ENCODE measurements at regions not wholly inside any gene's neighbourhood (a gene's known extent, or its start where the extent isn't known, plus 50 kb on each side); places are given as distances from the start of the nearest gene placed in this dataset.

- Histone ChIP-seq H3K4me3 (ENCODE audit: low read depth in 2 of 2, low read length in 1 of 2) (no peak overlapping the region), H3K9me2 (no peaks in the 10 kb centered on the region), H3K27ac (ENCODE audit: low read depth in 2 of 2, low read length in 1 of 2) (no peak overlapping the region), H4K20me1 (ENCODE audit: insufficient read depth) (no peaks in the 10 kb centered on the region), H3K9ac (no peak overlapping the region), H2AFZ (ENCODE audit: low read depth) (no peak overlapping the region), H3K27me3 (ENCODE audit: insufficient read depth) (no peaks in the 10 kb centered on the region), H3K9me3 (peaks cover 8% of the 10 kb centered on the region), H3K4me2 (no peak overlapping the region), H3K36me3 (replicated peaks in 1 of 2; ENCODE audit: control insufficient read depth in 1 of 2, insufficient read depth in 2 of 2, low read length in 1 of 2) (no peaks in the 10 kb centered on the region), H3F3A (replicated peaks; ENCODE audit: insufficient read depth) (no peaks in the 10 kb centered on the region), H3K79me2 (ENCODE audit: insufficient read depth) (no peaks in the 10 kb centered on the region), H3K4me1 (ENCODE audit: control insufficient read depth in 1 of 2, insufficient read depth in 2 of 2, low read depth in 1 of 2, low read length in 1 of 2) (peaks cover 0 to 4% of the 10 kb centered on the region in 2 experiments; a peak in 3 of 4 replicates)
- WGBS (ENCODE audit: low lambda C conversion rate), result 96% methylated on average over 4 of the region's 4 CpGs
- CTCF ChIA-PET, result no interaction called here
- no peak for DNase-seq
- POLR2A ChIA-PET, result no interaction called here
- no peak for TF ChIP-seq MEF2A (IDR thresholded peaks at IDR 0.05; ENCODE audit: borderline replicate concordance, low read depth)
- TF ChIP-seq JUND (IDR thresholded peaks at IDR 0.05), result no peak
- no peak for TF ChIP-seq TAF1 (IDR thresholded peaks at IDR 0.05; ENCODE audit: borderline replicate concordance, low read depth, low read length)
- TF ChIP-seq RCOR1 (IDR thresholded peaks at IDR 0.05; ENCODE audit: low read length), result no peak
- TF ChIP-seq YY1 (IDR thresholded peaks at IDR 0.05; ENCODE audit: low read depth), result no peak
These were observed 234.5 kb upstream of the FN1 start for GRCh38 chr2:215670396-215670795.

GRCh38 chr2:215668378-215668775 is 232.5 kb upstream of the FN1 start:
- H3K4me3 ChIP-seq (ENCODE audit: low read depth in 2 of 2, low read length in 1 of 2), result no peak overlapping the region
- H3F3A ChIP-seq (replicated peaks; ENCODE audit: insufficient read depth), result peaks cover 13% of the 10 kb centered on the region
- peaks cover 4% of the 10 kb centered on the region for H3K9me3 ChIP-seq
- POLR2A ChIA-PET, result no interaction called here
- no peaks in the 10 kb centered on the region for H3K9me2 ChIP-seq
- H3K4me1 ChIP-seq (ENCODE audit: control insufficient read depth in 1 of 2, insufficient read depth in 2 of 2, low read depth in 1 of 2, low read length in 1 of 2), result peaks cover 4 to 13% of the 10 kb centered on the region in 2 experiments; a peak in 3 of 4 replicates
- H3K27ac ChIP-seq (ENCODE audit: low read depth in 2 of 2, low read length in 1 of 2), result no peak overlapping the region
- H3K4me2 ChIP-seq, result no peak overlapping the region
- no peak overlapping the region for H2AFZ ChIP-seq (ENCODE audit: low read depth)
- no peaks in the 10 kb centered on the region for H3K27me3 ChIP-seq (ENCODE audit: insufficient read depth)
- H4K20me1 ChIP-seq (ENCODE audit: insufficient read depth), result no peaks in the 10 kb centered on the region
- no peak for TF ChIP-seq EP300 (IDR thresholded peaks at IDR 0.05; ENCODE audit: borderline replicate concordance in 1 of 2, low read depth in 1 of 2, low read length in 1 of 2)
- TF ChIP-seq FOXJ3 (CRISPR knock-in tag; IDR thresholded peaks at IDR 0.05), result no peak
- TF ChIP-seq PBX3 (IDR thresholded peaks at IDR 0.05), result peak; percentile 34; the same call in 1 of the 2 replicates
- no peak for TF ChIP-seq IRF3 (IDR thresholded peaks at IDR 0.05; ENCODE audit: low read depth, low read length)
- TF ChIP-seq MEF2A (IDR thresholded peaks at IDR 0.05; ENCODE audit: borderline replicate concordance, low read depth), result no peak
- TF ChIP-seq RXRA (IDR thresholded peaks at IDR 0.05; ENCODE audit: borderline replicate concordance, low read depth), result no peak
- TF ChIP-seq GATA2 (CRISPR knock-in tag; IDR thresholded peaks at IDR 0.05), result 0 out of 2 replicates have a peak, but pooled peaks have one; percentile 19
- TF ChIP-seq USF2 (IDR thresholded peaks at IDR 0.05; ENCODE audit: borderline replicate concordance, low read depth, low read length), result no peak
- no peak for TF ChIP-seq SIN3A (IDR thresholded peaks at IDR 0.05; ENCODE audit: borderline replicate concordance, low read depth, low read length)
- no peak for TF ChIP-seq ELF1 (IDR thresholded peaks at IDR 0.05)
- no peak for TF ChIP-seq RFX5 (IDR thresholded peaks at IDR 0.05; ENCODE audit: low read length)
- TF ChIP-seq TCF12 (IDR thresholded peaks at IDR 0.05), result peak; percentile 72
- TF ChIP-seq ZBTB33 (IDR thresholded peaks at IDR 0.05; ENCODE audit: borderline replicate concordance, low read depth), result no peak
- CTCF ChIA-PET, result no interaction called here
- DNase-seq, result no peak
- no peaks in the 10 kb centered on the region for H3K79me2 ChIP-seq (ENCODE audit: insufficient read depth)
- no peak overlapping the region for H3K9ac ChIP-seq
- no peaks in the 10 kb centered on the region for H3K36me3 ChIP-seq (replicated peaks in 1 of 2; ENCODE audit: control insufficient read depth in 1 of 2, insufficient read depth in 2 of 2, low read length in 1 of 2)
- WGBS (ENCODE audit: low lambda C conversion rate), result 61% methylated on average over 5 of the region's 5 CpGs

Data from SK-N-SH (cell line).